Right renal pelvis (tissue), 4 donors: ENCODE measurements at regions not wholly inside any gene's neighbourhood (a gene's known extent, or its start where the extent isn't known, plus 50 kb on each side); places are given as distances from the start of the nearest gene placed in this dataset.
"Not testable (repeated sequence)": the region's sequence is repeated elsewhere in the genome, so short reads cannot be mapped to it uniquely, and the experiment has no call there.

ENCODE experiments used
- DNase-seq, 4 donors: peaks; one replicate each; pipeline ENCODE4 v3.0.0-alpha.2; 2013; ENCODE audit warnings: low read depth in 4 of 4, low spot score in 3 of 4, missing footprints in 1 of 4

DNA sequence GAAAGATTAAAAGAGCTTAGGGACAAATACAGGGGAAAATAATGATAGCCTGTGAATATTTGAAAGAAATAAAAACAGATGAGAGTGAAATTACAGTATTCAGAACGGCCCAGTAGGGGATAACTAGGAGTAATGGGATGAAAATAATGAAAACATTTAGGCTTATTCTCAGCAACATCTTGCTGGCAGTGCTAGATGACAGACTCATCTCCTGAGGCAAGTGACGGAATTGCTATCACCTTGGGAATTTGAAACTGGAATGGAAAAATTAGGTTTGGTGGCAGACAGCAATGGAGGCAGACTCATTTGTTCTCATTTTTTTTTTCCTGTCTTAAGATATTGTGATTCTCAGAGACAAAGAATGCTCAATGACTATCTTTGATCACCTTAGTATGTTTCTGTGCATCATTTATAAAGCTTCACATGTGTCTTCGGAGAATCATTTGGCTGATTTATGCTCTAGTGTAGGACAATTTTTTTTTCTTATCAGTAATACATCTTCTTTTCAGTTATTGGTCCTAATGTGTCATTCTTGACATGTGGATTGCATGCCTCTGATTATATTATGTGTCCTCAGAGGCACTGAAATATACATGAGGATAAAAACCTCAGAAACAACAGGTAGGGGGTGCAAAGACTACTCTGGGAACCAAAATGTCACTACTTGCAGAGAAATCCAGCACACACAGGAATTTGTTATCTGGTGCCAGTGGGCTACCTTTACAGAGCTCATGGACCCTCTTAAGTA is 711.7 kb downstream of the EDEM1 start:
- no peak for DNase-seq

DNA sequence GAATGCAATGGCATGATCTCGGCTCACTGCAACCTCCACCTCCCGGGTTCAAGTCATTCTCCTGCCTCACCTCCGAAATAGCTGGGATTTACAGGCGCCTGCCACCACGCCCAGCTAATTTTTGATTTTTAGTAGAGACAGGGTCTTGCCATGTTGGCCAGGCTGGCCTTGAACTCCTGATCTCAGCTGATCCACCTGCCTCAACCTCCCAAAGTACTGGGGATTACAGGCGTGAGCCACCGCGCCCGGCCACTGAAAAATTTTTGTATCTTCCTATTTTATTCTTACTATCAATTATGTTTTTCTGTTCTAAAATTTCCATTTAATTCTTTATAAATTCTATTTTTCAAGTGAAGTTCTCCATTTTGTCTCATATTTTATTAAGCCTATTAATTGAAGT is 730.4 kb downstream of the EDEM1 start:
- DNase-seq = no peak

GRCh38 chr3:5918626-5919025 is 731.1 kb downstream of the EDEM1 start:
- no peak for DNase-seq

GRCh38 chr3:5929027-5929426 is 741.5 kb downstream of the EDEM1 start:
- no peak for DNase-seq

GRCh38 chr3:5944061-5944460 is 756.6 kb downstream of the EDEM1 start:
- DNase-seq = not testable (repeated sequence)

- DNase-seq = no peak
These were observed 760.6 kb downstream of the EDEM1 start for GRCh38 chr3:5948084-5948483.

DNA sequence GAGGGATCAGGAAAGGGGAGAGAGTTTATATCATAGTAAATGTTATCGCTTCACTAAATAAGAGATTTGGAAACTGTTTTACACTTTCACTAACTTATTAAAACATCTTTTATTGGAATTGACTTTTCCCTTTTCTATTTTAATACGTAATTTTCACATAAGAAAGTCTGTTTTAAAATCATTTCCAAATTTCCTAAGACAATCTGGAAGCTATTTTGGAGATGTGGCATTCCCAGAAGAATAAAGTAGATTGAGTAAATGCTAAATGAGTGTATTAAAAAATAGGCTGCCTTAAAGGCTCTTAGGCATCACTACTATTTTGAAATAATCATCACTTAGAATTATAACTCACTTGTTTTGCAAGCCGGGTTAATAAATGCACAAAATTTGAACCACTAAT is 763.5 kb downstream of the EDEM1 start:
- DNase-seq = no peak

- no peak for DNase-seq
These were observed 785.1 kb downstream of the EDEM1 start for GRCh38 chr3:5972586-5972985.

DNA sequence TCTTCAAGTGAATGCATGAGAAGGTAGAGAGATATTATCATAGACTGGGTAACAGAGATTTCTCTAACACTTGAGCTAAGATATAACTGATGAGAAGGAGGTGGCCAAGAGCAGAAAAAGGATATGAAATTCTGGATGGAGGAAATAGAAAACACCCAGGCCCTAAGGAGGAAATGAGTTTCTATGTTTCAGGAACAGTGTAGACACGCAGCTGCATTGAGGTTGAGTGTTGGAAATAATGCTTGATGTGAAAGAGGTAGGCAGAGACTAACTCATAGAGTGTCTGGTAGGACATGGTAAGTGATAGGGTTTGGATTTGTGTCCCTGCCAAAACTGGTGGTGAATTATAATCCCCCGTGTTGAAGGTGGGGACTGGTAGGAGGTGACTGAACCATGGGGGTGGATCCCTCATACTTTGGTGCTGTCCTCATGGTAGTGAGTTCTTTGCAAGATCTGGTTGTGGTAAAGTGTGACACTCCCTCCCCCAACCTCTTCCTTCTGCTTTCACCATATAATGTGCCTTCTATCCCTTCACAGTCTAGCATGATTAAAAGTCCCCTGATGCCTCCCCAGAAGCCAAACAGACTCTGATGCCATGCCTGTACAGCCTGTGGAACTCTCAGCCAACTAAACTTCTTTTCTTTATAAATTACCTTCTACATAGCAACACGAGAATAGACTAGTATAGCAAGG is 787.3 kb downstream of the EDEM1 start:
- no peak for DNase-seq

GRCh38 chr3:5977331-5977730 is 789.8 kb downstream of the EDEM1 start:
- DNase-seq = no peak

DNA sequence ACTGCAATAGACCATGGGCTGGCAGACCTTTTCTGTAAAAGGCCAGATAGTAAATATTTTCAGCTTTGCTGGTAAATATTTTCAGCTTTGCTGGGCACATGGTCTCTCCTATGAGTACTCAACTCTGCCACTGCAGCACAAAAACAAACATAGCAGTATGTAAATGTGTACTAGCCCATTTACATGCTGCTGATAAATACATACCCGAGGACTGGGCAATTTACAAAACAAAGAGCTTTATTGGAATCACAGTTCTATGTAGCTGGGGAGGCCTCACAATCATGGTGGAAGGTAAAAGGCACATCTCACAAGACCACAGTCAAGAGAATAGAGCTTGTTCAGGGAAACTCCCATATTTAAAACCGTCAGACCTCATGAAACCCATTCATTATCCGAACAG is 793.0 kb downstream of the EDEM1 start:
- no peak for DNase-seq

DNA sequence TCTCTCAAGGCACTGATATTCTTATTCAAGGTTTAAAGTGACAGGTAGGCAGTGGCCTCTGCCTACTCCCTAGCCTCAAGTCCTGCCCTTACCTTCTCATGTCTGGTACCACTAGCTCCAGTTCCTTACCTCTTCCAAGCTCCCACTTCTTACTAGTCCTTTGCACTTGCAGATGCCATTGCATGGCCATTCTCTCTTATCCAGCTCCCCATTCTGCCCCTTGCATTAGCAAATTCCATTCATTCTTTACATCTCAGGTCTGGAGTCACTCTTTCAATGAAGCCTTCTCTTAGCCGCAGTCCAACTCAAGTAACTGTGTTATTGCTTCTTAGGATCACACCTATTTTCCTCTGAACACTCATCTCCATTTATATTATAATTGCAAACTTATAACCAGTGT is 807.1 kb downstream of the EDEM1 start:
- DNase-seq = no peak

- DNase-seq = no peak
These were observed 830.9 kb downstream of the EDEM1 start for GRCh38 chr3:6018456-6018855.

- DNase-seq = no peak
These were observed 835.1 kb downstream of the EDEM1 start for GRCh38 chr3:6022621-6023020.

DNA sequence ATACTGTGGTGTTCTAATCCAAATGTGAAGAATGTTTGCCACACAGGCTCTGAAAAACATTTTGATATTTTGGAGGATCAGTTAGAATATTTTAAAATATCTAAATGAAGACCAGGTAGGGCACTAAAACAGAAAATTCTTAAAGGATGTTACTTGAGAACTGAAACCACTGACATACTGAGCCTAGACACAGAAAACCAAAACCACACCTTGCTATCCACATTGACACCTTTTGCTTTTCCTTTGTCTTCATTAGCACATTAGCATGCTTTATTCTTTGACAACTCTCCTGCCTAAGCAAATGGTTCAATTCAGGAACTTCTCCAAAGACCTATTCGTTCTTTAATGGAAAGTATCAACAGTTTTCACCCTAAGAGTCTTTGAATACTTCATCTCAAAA is 835.9 kb upstream of the GRM7 start:
- DNase-seq = no peak

DNA sequence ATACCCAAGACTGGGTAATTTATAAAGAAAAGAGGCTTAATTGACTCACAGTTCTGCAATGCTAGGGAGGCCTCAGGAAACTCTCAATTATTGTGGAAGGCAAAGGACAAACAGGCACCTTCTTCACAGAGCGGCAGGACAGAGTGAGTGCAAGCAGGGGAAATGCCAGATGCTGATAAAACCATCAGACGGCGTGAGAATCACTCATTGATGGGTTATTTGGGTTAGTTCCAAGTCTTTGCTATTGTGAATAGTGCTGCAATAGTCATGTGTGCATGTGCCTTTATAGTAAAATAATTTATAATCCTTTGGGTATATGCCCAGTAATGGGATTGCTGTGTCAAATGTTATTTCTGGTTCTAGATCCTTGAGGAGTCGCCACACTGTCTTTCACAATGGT is 830.3 kb upstream of the GRM7 start:
- not testable (repeated sequence) for DNase-seq

DNA sequence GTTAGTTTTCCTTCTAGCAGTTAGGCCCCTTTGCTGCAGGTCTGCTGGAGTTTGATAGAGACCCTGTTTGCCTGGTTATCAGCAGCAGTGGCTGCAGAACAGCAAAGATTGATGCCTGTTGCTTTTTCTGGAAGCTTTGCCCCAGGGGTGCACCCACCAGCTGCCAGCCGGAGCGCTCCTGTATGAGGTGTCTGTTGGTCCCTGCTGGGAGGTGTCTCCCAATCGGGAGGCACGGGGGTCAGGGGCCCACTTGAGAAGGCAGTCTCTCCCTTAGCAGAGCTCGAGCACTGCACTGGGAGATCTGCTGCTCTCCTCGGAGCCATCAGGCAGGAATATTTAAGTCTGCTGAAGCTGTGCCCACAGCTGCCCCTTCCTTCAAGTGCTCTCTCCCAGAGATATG is 825.3 kb upstream of the GRM7 start:
- no peak for DNase-seq

GRCh38 chr3:6039971-6040370 is 820.9 kb upstream of the GRM7 start:
- DNase-seq = no peak

- no peak for DNase-seq
These were observed 819.0 kb upstream of the GRM7 start for GRCh38 chr3:6041894-6042293.

GRCh38 chr3:6047016-6047415 is 813.9 kb upstream of the GRM7 start:
- no peak for DNase-seq

DNA sequence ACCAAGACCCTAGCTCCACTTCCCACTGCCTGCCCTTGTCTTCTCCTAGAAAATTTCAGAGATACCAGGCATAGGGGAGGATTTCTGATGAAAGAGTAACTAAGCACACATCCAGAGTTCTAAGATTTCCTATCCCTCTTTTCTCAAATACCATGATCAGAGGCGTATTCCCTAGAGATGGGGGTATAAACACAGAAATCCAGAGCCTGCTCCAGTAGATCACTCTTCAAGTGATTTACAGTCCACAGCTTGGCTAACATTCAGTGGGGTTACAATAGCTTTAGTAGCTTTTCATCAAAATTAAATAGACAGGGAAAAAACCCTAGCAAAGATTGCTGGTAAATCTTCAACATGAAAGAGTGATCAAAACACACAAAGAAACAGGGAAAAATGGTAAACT is 800.7 kb upstream of the GRM7 start:
- no peak for DNase-seq
